PC-9 (cell line): ENCODE measurements at regions not wholly inside any gene's neighbourhood (a gene's known extent, or its start where the extent isn't known, plus 50 kb on each side); places are given as distances from the start of the nearest gene placed in this dataset.

ENCODE experiments used
- CTCF ChIP-seq: fragments of 200-600 bp; sonication (generic); conservative IDR thresholded peaks from 2 replicates; pipeline ENCODE4 v1.6.1; 2017; ENCODE audit warnings: mixed run types, antibody characterized with exemption, mild to moderate bottlenecking, moderate library complexity
- EZH2 ChIP-seq: fragments of 200-600 bp; sonication (generic); IDR thresholded peaks from 2 replicates; pipeline ENCODE4 v1.8.0; 2017; ENCODE audit warnings: antibody characterized with exemption, low read depth

DNA sequence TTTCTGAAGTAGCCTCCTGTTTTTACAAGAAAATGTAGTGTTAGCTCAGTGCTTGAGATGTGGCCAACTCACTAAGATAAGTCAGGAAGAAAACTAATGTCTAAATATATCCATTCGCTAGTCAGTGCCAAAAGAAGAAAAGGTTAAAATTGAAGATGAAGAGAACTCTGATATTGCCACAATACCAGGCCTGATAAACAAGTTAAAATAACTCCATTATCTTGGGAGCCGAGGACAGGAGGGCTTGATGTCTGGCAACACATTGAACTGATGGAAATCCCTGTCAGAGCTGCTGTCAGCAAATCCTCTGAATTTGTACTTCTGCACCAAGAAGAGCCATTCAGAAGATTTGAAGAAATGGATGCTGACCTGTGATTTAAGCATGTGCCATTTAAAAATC lies 103.4 kb downstream of the LRRC70 start:
- TF ChIP-seq EZH2, result no peak
- TF ChIP-seq CTCF, result no peak
